ENCODE measurements at regions not wholly inside any gene's neighbourhood (a gene's known extent, or its start where the extent isn't known, plus 50 kb on each side); places are given as distances from the start of the nearest gene placed in this dataset.

DNA sequence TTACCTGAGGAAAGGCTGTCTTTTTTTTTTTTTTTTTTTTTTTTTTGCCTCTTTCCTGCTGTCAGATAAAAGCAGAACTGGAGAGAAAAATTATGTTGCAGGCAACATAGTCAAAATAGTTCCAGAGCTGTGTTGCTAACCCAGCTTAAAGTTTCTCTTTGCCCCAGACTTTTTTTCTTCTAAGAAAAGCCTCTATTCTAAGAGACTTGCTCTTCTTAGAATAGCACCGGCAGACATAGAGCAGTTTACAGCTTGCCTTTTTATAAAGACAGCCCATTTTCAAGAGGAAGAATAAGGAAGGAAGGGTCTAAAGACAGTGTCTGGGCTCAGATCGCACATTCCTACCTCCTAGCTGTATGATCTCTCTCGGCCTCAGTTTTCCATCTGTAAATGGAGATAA, 88.7 kb downstream of the TENT5C start:
- CTCF ChIA-PET: no interaction called here
- intact Hi-C loops (cut with micrococcal nuclease; ENCODE audit: unreplicated experiment): no loop called here
- no peaks in the 10 kb centered on the region for H3K9me3 ChIP-seq (ENCODE audit: low read depth, low read length, poor library complexity, severe bottlenecking)
- no peak for DNase-seq (ENCODE audit: low spot score)
- no peaks in the 10 kb centered on the region for H3K4me1 ChIP-seq (ENCODE audit: insufficient read depth, low read length, poor library complexity, severe bottlenecking)
- H3K36me3 ChIP-seq (ENCODE audit: insufficient read depth, low read length, poor library complexity, severe bottlenecking): no peaks in the 10 kb centered on the region
- no peak overlapping the region for H3K4me3 ChIP-seq (ENCODE audit: low read depth, low read length, poor library complexity, severe bottlenecking)
- no peak overlapping the region for H3K27ac ChIP-seq (ENCODE audit: low read depth, low read length, poor library complexity, severe bottlenecking)
- peaks cover 34% of the 10 kb centered on the region for H3K27me3 ChIP-seq (replicated peaks; ENCODE audit: insufficient read depth, low read depth, low read length, poor library complexity)
- POLR2A ChIA-PET (ENCODE audit: low non-redundant PET): no interaction called here
- TF ChIP-seq, protein P1, sequence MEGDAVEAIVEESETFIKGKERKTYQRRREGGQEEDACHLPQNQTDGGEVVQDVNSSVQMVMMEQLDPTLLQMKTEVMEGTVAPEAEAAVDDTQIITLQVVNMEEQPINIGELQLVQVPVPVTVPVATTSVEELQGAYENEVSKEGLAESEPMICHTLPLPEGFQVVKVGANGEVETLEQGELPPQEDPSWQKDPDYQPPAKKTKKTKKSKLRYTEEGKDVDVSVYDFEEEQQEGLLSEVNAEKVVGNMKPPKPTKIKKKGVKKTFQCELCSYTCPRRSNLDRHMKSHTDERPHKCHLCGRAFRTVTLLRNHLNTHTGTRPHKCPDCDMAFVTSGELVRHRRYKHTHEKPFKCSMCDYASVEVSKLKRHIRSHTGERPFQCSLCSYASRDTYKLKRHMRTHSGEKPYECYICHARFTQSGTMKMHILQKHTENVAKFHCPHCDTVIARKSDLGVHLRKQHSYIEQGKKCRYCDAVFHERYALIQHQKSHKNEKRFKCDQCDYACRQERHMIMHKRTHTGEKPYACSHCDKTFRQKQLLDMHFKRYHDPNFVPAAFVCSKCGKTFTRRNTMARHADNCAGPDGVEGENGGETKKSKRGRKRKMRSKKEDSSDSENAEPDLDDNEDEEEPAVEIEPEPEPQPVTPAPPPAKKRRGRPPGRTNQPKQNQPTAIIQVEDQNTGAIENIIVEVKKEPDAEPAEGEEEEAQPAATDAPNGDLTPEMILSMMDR (conservative IDR thresholded peaks at IDR 0.05; ENCODE audit: low read depth, low read length): no peak
- TF ChIP-seq EZH2 (IDR thresholded peaks at IDR 0.05; ENCODE audit: borderline replicate concordance, low read depth, low read length, poor library complexity, severe bottlenecking): no peak
- no TSS peak for BruUV-seq (replicated peaks)

DNA sequence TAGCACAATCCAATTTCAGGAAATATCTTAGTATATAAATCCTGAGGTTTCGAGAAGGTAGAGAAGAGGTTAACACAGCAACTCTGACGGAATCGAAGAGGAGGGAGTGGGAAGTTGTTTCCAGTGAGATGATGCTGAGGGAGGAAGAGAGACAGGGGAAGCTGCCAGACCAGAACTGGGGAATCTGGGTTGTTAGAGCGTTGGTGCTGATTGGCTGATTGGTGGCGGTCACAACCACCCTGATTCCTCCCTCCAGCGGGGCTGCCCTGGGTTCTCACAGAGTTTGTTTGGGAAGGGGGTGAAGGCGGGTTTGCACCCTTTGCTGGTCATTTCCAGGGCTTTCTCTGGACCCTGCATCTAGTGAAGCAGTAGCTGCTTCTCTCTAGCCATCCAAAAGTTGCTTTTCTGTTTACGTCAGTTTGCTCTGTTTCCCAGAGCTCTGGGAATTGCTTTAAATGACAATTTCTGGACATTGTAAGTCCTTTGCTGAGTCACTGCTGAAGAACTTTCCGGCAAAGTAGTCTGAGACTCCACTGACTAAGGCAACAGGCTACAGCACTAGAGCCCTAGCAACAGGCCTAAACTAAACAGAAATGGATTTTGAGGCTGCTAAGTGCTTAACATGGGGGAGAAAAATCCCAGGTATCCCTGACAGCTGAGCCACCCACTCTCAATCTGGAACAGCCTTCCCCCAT, 90.1 kb downstream of the TENT5C start:
- H3K9me3 ChIP-seq (ENCODE audit: low read depth, low read length, poor library complexity, severe bottlenecking): no peaks in the 10 kb centered on the region
- no peak overlapping the region for H3K27ac ChIP-seq (ENCODE audit: low read depth, low read length, poor library complexity, severe bottlenecking)
- intact Hi-C loops (cut with micrococcal nuclease; ENCODE audit: unreplicated experiment): no loop called here
- peaks cover 20% of the 10 kb centered on the region for H3K27me3 ChIP-seq (replicated peaks; ENCODE audit: insufficient read depth, low read depth, low read length, poor library complexity)
- CTCF ChIA-PET: no interaction called here
- no TSS peak for BruUV-seq (replicated peaks)
- no peak overlapping the region for H3K4me3 ChIP-seq (ENCODE audit: low read depth, low read length, poor library complexity, severe bottlenecking)
- H3K4me1 ChIP-seq (ENCODE audit: insufficient read depth, low read length, poor library complexity, severe bottlenecking): no peaks in the 10 kb centered on the region
- DNase-seq (ENCODE audit: low spot score): no peak
- no peaks in the 10 kb centered on the region for H3K36me3 ChIP-seq (ENCODE audit: insufficient read depth, low read length, poor library complexity, severe bottlenecking)
- POLR2A ChIA-PET (ENCODE audit: low non-redundant PET): no interaction called here
- TF ChIP-seq, protein P1 (conservative IDR thresholded peaks at IDR 0.05; ENCODE audit: low read depth, low read length): no peak
- TF ChIP-seq EZH2 (IDR thresholded peaks at IDR 0.05; ENCODE audit: borderline replicate concordance, low read depth, low read length, poor library complexity, severe bottlenecking): no peak

DNA sequence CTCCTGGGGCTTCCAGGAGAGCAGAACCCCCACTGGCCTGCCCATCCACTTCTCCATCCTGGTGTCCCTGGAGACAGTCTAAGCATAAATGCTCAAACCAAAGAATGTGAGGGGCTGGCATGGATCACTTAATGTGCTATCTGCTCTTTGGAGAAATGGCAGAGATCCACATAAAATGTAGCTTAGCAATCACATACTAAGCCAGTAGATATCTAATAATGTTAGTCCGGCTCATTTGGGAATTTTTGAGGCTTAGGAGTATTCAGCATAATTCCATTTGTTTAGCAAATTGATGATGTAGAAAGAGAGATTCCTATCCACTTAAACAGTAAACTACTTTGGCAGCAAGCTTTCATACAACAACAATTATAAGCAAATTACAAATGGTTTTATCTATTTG, 90.7 kb downstream of the TENT5C start:
- no peak for TF ChIP-seq EZH2 (IDR thresholded peaks at IDR 0.05; ENCODE audit: borderline replicate concordance, low read depth, low read length, poor library complexity, severe bottlenecking)
- TF ChIP-seq, protein P1 (conservative IDR thresholded peaks at IDR 0.05; ENCODE audit: low read depth, low read length): no peak
- peaks cover 14% of the 10 kb centered on the region for H3K27me3 ChIP-seq (replicated peaks; ENCODE audit: insufficient read depth, low read depth, low read length, poor library complexity)
- ChIA-PET CTCF (no interaction called here), POLR2A (ENCODE audit: low non-redundant PET) (no interaction called here)
- no peak overlapping the region for H3K27ac ChIP-seq (ENCODE audit: low read depth, low read length, poor library complexity, severe bottlenecking)
- no peak for DNase-seq (ENCODE audit: low spot score)
- H3K9me3 ChIP-seq (ENCODE audit: low read depth, low read length, poor library complexity, severe bottlenecking): no peaks in the 10 kb centered on the region
- H3K4me1 ChIP-seq (ENCODE audit: insufficient read depth, low read length, poor library complexity, severe bottlenecking): no peaks in the 10 kb centered on the region
- BruUV-seq (replicated peaks): no TSS peak
- no peaks in the 10 kb centered on the region for H3K36me3 ChIP-seq (ENCODE audit: insufficient read depth, low read length, poor library complexity, severe bottlenecking)
- no peak overlapping the region for H3K4me3 ChIP-seq (ENCODE audit: low read depth, low read length, poor library complexity, severe bottlenecking)
- intact Hi-C loops (cut with micrococcal nuclease; ENCODE audit: unreplicated experiment): no loop called here
